ENCODE measurements at regions not wholly inside any gene's neighbourhood (a gene's known extent, or its start where the extent isn't known, plus 50 kb on each side); places are given as distances from the start of the nearest gene placed in this dataset.
"Not testable (repeated sequence)": the region's sequence is repeated elsewhere in the genome, so short reads cannot be mapped to it uniquely, and the experiment has no call there.

DNA sequence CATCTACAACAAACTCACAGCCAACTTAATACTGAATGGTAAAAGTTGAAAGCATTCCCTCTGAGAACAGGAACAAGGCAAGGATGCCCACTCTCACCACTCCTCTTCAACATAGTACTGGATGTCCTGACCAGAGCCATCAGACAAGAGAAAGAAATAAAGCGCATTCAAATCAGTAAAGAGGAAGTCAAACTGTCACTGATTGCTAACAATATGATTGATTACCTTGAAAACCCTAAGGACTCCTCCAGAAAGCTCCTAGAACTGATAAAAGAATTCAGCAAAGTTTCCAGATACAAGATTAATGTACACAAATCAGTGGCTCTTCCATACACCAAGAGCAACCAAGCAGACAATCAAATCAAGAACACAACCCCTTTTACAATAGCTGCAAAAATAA is 153.4 kb downstream of the LTN1 start:
- TF ChIP-seq, protein P1, sequence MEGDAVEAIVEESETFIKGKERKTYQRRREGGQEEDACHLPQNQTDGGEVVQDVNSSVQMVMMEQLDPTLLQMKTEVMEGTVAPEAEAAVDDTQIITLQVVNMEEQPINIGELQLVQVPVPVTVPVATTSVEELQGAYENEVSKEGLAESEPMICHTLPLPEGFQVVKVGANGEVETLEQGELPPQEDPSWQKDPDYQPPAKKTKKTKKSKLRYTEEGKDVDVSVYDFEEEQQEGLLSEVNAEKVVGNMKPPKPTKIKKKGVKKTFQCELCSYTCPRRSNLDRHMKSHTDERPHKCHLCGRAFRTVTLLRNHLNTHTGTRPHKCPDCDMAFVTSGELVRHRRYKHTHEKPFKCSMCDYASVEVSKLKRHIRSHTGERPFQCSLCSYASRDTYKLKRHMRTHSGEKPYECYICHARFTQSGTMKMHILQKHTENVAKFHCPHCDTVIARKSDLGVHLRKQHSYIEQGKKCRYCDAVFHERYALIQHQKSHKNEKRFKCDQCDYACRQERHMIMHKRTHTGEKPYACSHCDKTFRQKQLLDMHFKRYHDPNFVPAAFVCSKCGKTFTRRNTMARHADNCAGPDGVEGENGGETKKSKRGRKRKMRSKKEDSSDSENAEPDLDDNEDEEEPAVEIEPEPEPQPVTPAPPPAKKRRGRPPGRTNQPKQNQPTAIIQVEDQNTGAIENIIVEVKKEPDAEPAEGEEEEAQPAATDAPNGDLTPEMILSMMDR (conservative IDR thresholded peaks at IDR 0.05) = not testable (repeated sequence)
- not testable (repeated sequence) for TF ChIP-seq ZFX (IDR thresholded peaks at IDR 0.05)
